HG03025 (cell line): ENCODE measurements at regions not wholly inside any gene's neighbourhood (a gene's known extent, or its start where the extent isn't known, plus 50 kb on each side); places are given as distances from the start of the nearest gene placed in this dataset.
"Not testable (repeated sequence)": the region's sequence is repeated elsewhere in the genome, so short reads cannot be mapped to it uniquely, and the experiment has no call there.

Source experiments
- ATAC-seq: cut with Tn5 transposase; IDR thresholded peaks from one replicate; pipeline ENCODE4 v1.9.1; 2021; ENCODE audit warnings: mild to moderate bottlenecking, moderate library complexity; ENCODE audit not compliant: unreplicated experiment, low FRiP score

GRCh38 chr1:222018041-222018440 lies 276.2 kb upstream of the DUSP10 start:
- no peak for ATAC-seq

- no peak for ATAC-seq
Observed at GRCh38 chr1:222015686-222016085, 273.8 kb upstream of the DUSP10 start.

GRCh38 chr1:222014001-222014400 lies 272.1 kb upstream of the DUSP10 start:
- no peak for ATAC-seq

- ATAC-seq = no peak
Observed at GRCh38 chr1:222012816-222013215, 270.9 kb upstream of the DUSP10 start.

- ATAC-seq = no peak
Observed at GRCh38 chr1:222010306-222010705, 268.4 kb upstream of the DUSP10 start.

GRCh38 chr1:222009105-222009730 lies 267.3 kb upstream of the DUSP10 start:
- no peak for ATAC-seq

GRCh38 chr1:222006715-222007114 lies 264.8 kb upstream of the DUSP10 start:
- no peak for ATAC-seq

GRCh38 chr1:222004784-222005183 lies 262.9 kb upstream of the DUSP10 start:
- no peak for ATAC-seq

GRCh38 chr1:222004034-222004433 lies 262.1 kb upstream of the DUSP10 start:
- ATAC-seq = no peak

GRCh38 chr1:222002503-222002902 lies 260.6 kb upstream of the DUSP10 start:
- no peak for ATAC-seq

- ATAC-seq = no peak
Observed at GRCh38 chr1:222000131-222000530, 258.2 kb upstream of the DUSP10 start.

GRCh38 chr1:221998781-221999180 lies 256.9 kb upstream of the DUSP10 start:
- ATAC-seq = no peak

GRCh38 chr1:221998186-221998612 lies 256.3 kb upstream of the DUSP10 start:
- no peak for ATAC-seq

GRCh38 chr1:221997012-221997411 lies 255.1 kb upstream of the DUSP10 start:
- ATAC-seq = not testable (repeated sequence)

- ATAC-seq = no peak
Observed at GRCh38 chr1:221994939-221995338, 253.1 kb upstream of the DUSP10 start.

GRCh38 chr1:221994274-221994698 lies 252.4 kb upstream of the DUSP10 start:
- ATAC-seq = peak; percentile 83

- no peak for ATAC-seq
Observed at GRCh38 chr1:221993444-221993948, 251.6 kb upstream of the DUSP10 start.

- no peak for ATAC-seq
Observed at GRCh38 chr1:221992427-221992826, 250.5 kb upstream of the DUSP10 start.

GRCh38 chr1:221991221-221991620 lies 249.3 kb upstream of the DUSP10 start:
- no peak for ATAC-seq

- ATAC-seq = no peak
Observed at GRCh38 chr1:221989741-221990140, 247.9 kb upstream of the DUSP10 start.

GRCh38 chr1:221988829-221989228 lies 246.9 kb upstream of the DUSP10 start:
- ATAC-seq = no peak

- no peak for ATAC-seq
Observed at GRCh38 chr1:221987860-221988520, 246.1 kb upstream of the DUSP10 start.
